Neural cell (in vitro differentiated cells): ENCODE measurements at regions not wholly inside any gene's neighbourhood (a gene's known extent, or its start where the extent isn't known, plus 50 kb on each side); places are given as distances from the start of the nearest gene placed in this dataset.

ENCODE experiments used
- H2AFZ ChIP-seq: fragments of 200-600, 300-800 bp; sonication (generic), shearing (Covaris generic); 2 replicates; pipeline ENCODE4 v1.6.0; 2014; ENCODE audit warnings: low read depth, mild to moderate bottlenecking, antibody characterized with exemption, low read length, moderate library complexity
- H3F3A ChIP-seq: fragments of 200-600 bp; shearing (Covaris generic); 2 replicates; pipeline ENCODE4 v1.6.1; 2016; ENCODE audit warnings: mild to moderate bottlenecking, moderate library complexity, mixed read lengths, antibody characterized with exemption, low read length; ENCODE audit not compliant: insufficient read depth, poor library complexity, severe bottlenecking
- H3K27ac ChIP-seq: fragments of 200-600, 300-800 bp; sonication (generic), shearing (Covaris generic); 2 replicates; pipeline ENCODE4 v1.5.1; 2014; ENCODE audit warnings: mild to moderate bottlenecking, low read length, moderate library complexity
- H3K27me3 ChIP-seq: fragments of 300-800, 200-600 bp; sonication (generic), shearing (Covaris generic); 2 replicates; pipeline ENCODE4 v1.6.0; 2014; ENCODE audit warnings: mild to moderate bottlenecking, low read depth, low read length, moderate library complexity; ENCODE audit not compliant: insufficient read depth
- H3K36me3 ChIP-seq: fragments of 300-800, 200-600 bp; sonication (generic), shearing (Covaris generic); 2 replicates; pipeline ENCODE4 v1.5.1; 2014; ENCODE audit warnings: mild to moderate bottlenecking, antibody characterized with exemption, low read length, moderate library complexity; ENCODE audit not compliant: insufficient read depth
- H3K4me2 ChIP-seq: fragments of 300-800, 200-600 bp; sonication (generic), shearing (Covaris generic); 2 replicates; pipeline ENCODE4 v1.6.0; 2014; ENCODE audit warnings: mild to moderate bottlenecking, low read length
- H3K4me3 ChIP-seq: fragments of 300-800, 200-600 bp; sonication (generic), shearing (Covaris generic); 2 replicates; pipeline ENCODE4 v1.5.1; 2014; ENCODE audit warnings: mild to moderate bottlenecking, low read length, moderate library complexity
- H3K79me2 ChIP-seq: fragments of 200-600 bp; shearing (Covaris generic); replicated peaks from 2 replicates; pipeline ENCODE4 v1.6.0; 2014; ENCODE audit warnings: mild to moderate bottlenecking, low read length, moderate library complexity; ENCODE audit not compliant: insufficient read depth
- H3K9ac ChIP-seq: fragments of 300-800, 200-600 bp; sonication (generic), shearing (Covaris generic); 2 replicates; pipeline ENCODE4 v1.6.1; 2016; ENCODE audit warnings: mild to moderate bottlenecking, low read length, mixed read lengths
- H3K9me2 ChIP-seq: fragments of 200-600 bp; shearing (Covaris generic); 2 replicates; pipeline ENCODE4 v1.6.1; 2016; ENCODE audit warnings: mild to moderate bottlenecking, low read length, mixed read lengths; ENCODE audit not compliant: insufficient read depth
- H3K9me3 ChIP-seq: fragments of 200-600, 300-800 bp; sonication (generic), shearing (Covaris generic); 2 replicates; pipeline ENCODE4 v1.6.1; 2016; ENCODE audit warnings: mild to moderate bottlenecking, mixed run types, low read length, moderate library complexity, mixed read lengths
- H4K20me1 ChIP-seq: fragments of 200-600 bp; shearing (Covaris generic); 2 replicates; pipeline ENCODE4 v1.6.1; 2016; ENCODE audit warnings: mild to moderate bottlenecking, mixed run types; ENCODE audit not compliant: insufficient read depth
- CTCF ChIP-seq: fragments of 450-650 bp; IDR thresholded peaks from 2 replicates; pipeline ENCODE4 v1.5.1; 2014; ENCODE audit warnings: antibody characterized with exemption, mild to moderate bottlenecking, moderate library complexity; ENCODE audit not compliant: poor library complexity, severe bottlenecking
- EP300 ChIP-seq: fragments of 450-650 bp; conservative IDR thresholded peaks from 2 replicates; pipeline ENCODE4 v1.6.1; 2014; ENCODE audit warnings: antibody characterized with exemption, mild to moderate bottlenecking, moderate library complexity; ENCODE audit not compliant: poor library complexity, severe bottlenecking
- EZH2 ChIP-seq: fragments of 200-600, 300-800 bp; shearing (Covaris generic), sonication (generic); IDR thresholded peaks from 2 replicates; pipeline ENCODE4 v1.6.1; 2014; ENCODE audit warnings: antibody characterized with exemption, low read length, borderline replicate concordance, mild to moderate bottlenecking; ENCODE audit not compliant: insufficient read depth, poor library complexity, severe bottlenecking
- MXI1 ChIP-seq: fragments of 450-650 bp; conservative IDR thresholded peaks from 2 replicates; pipeline ENCODE4 v1.6.1; 2014; ENCODE audit warnings: antibody characterized with exemption, mild to moderate bottlenecking; ENCODE audit not compliant: poor library complexity, severe bottlenecking
- POLR2AphosphoS5 ChIP-seq: IDR thresholded peaks from 2 replicates; pipeline ENCODE4 v1.6.1; 2012
- RAD21 ChIP-seq: fragments of 450-650 bp; conservative IDR thresholded peaks from 2 replicates; pipeline ENCODE4 v1.6.1; 2014; ENCODE audit warnings: antibody characterized with exemption, mild to moderate bottlenecking, moderate library complexity
- REST ChIP-seq: IDR thresholded peaks from 2 replicates; pipeline ENCODE4 v1.6.1; 2012; ENCODE audit warnings: borderline replicate concordance
- SMC3 ChIP-seq: fragments of 450-650 bp; conservative IDR thresholded peaks from 2 replicates; pipeline ENCODE4 v1.6.1; 2014; ENCODE audit warnings: antibody characterized with exemption, mild to moderate bottlenecking, moderate library complexity; ENCODE audit not compliant: poor library complexity
- TAF1 ChIP-seq: IDR thresholded peaks from 2 replicates; pipeline ENCODE4 v1.6.1; 2012; ENCODE audit warnings: low read depth

GRCh38 chr2:150160058-150160457 lies 327.4 kb downstream of the RND3 start:
- Histone ChIP-seq H3K4me3 (no peak overlapping the region), H3K9me2 (no peaks in the 10 kb centered on the region), H3K4me2 (no peak overlapping the region), H3K27ac (no peak overlapping the region), H3K79me2 (no peaks in the 10 kb centered on the region), H4K20me1 (no peaks in the 10 kb centered on the region), H2AFZ (no peak overlapping the region), H3K9me3 (no peaks in the 10 kb centered on the region), H3K27me3 (no peaks in the 10 kb centered on the region), H3K36me3 (no peaks in the 10 kb centered on the region), H3F3A (no peaks in the 10 kb centered on the region), H3K9ac (no peak overlapping the region)
- TF ChIP-seq EZH2 (no peak), REST (no peak), RAD21 (no peak), SMC3 (no peak), MXI1 (no peak), CTCF (no peak)

GRCh38 chr2:150159300-150159699 lies 328.2 kb downstream of the RND3 start:
- H3K27ac ChIP-seq, result no peak overlapping the region
- no peak for TF ChIP-seq EZH2
- TF ChIP-seq RAD21, result no peak
- no peak for TF ChIP-seq EP300
- no peak for TF ChIP-seq MXI1
- H3K36me3 ChIP-seq, result no peaks in the 10 kb centered on the region
- H4K20me1 ChIP-seq, result no peaks in the 10 kb centered on the region
- no peak overlapping the region for H3K4me2 ChIP-seq
- no peaks in the 10 kb centered on the region for H3F3A ChIP-seq
- no peaks in the 10 kb centered on the region for H3K9me2 ChIP-seq
- no peaks in the 10 kb centered on the region for H3K27me3 ChIP-seq
- no peak overlapping the region for H3K4me3 ChIP-seq
- H3K9me3 ChIP-seq, result no peaks in the 10 kb centered on the region
- H2AFZ ChIP-seq, result no peak overlapping the region
- H3K9ac ChIP-seq, result no peak overlapping the region
- no peaks in the 10 kb centered on the region for H3K79me2 ChIP-seq

GRCh38 chr2:150156876-150157275 lies 330.6 kb downstream of the RND3 start:
- Histone ChIP-seq H3K4me3 (no peak overlapping the region), H3K9ac (no peak overlapping the region), H3K36me3 (no peaks in the 10 kb centered on the region), H3K27me3 (no peaks in the 10 kb centered on the region), H3K79me2 (no peaks in the 10 kb centered on the region), H3K4me2 (no peak overlapping the region), H3K27ac (no peak overlapping the region), H3F3A (no peaks in the 10 kb centered on the region), H3K9me3 (no peaks in the 10 kb centered on the region), H2AFZ (no peak overlapping the region), H3K9me2 (no peaks in the 10 kb centered on the region), H4K20me1 (no peaks in the 10 kb centered on the region)
- TF ChIP-seq MXI1 (no peak), CTCF (no peak), REST (no peak), EP300 (no peak), TAF1 (no peak), SMC3 (no peak), POLR2AphosphoS5 (no peak)
